Keratinocyte (primary cell): ENCODE measurements at regions not wholly inside any gene's neighbourhood (a gene's known extent, or its start where the extent isn't known, plus 50 kb on each side); places are given as distances from the start of the nearest gene placed in this dataset.

Experiments used
- DNase-seq: peaks from one replicate; pipeline ENCODE4 v3.0.0-alpha.2; 2011; ENCODE audit warnings: low read depth, missing footprints, low spot score
- FAIRE-seq: peaks from 2 replicates; lab custom pipeline; 2011; peaks lifted over from hg19 to GRCh38; lab: Jason Lieb, UNC
- H2AFZ ChIP-seq: 2 replicates; pipeline ENCODE4 v1.6.0; 2012; ENCODE audit warnings: low read length, control low read depth, inconsistent platforms; ENCODE audit not compliant: control insufficient read depth
- H3K27ac ChIP-seq: 2 replicates; pipeline ENCODE4 v1.5.1; 2011; ENCODE audit warnings: low read length; ENCODE audit not compliant: control insufficient read depth, insufficient read depth
- H3K27me3 ChIP-seq: 3 replicates; pipeline ENCODE4 v1.6.0; 2011; ENCODE audit warnings: low read length; ENCODE audit not compliant: control insufficient read depth, insufficient read depth; ENCODE audit errors: extremely low read depth
- H3K36me3 ChIP-seq, 2 experiments: 2 replicates in 1 of 2; 3 replicates in 1 of 2; pipeline ENCODE4 v1.5.1; 2011; ENCODE audit warnings: low read length in 2 of 2, mild to moderate bottlenecking in 1 of 2; ENCODE audit not compliant: control insufficient read depth in 2 of 2, insufficient read depth in 2 of 2; ENCODE audit errors: extremely low read depth in 1 of 2
- H3K4me1 ChIP-seq: 3 replicates; pipeline ENCODE4 v1.5.1; 2011; ENCODE audit warnings: low read length; ENCODE audit not compliant: control insufficient read depth, insufficient read depth; ENCODE audit errors: extremely low read depth
- H3K4me2 ChIP-seq: 3 replicates; pipeline ENCODE4 v1.6.0; 2011; ENCODE audit warnings: low read depth, low read length; ENCODE audit not compliant: control insufficient read depth, insufficient read depth; ENCODE audit errors: extremely low read depth
- H3K4me3 ChIP-seq, 3 experiments: fragments of 200-600 bp in 1 of 3; sonication (generic) in 1 of 3; 2 replicates in 2 of 3; 3 replicates in 1 of 3; pipeline ENCODE4 v1.5.1; 2011 to 2016; ENCODE audit warnings: low read length in 3 of 3, mild to moderate bottlenecking in 3 of 3, control low read depth in 2 of 3, inconsistent platforms in 1 of 3, low read depth in 1 of 3, mixed read lengths in 1 of 3, mixed run types in 1 of 3, moderate library complexity in 1 of 3; ENCODE audit not compliant: control insufficient read depth in 2 of 3, insufficient read depth in 2 of 3; ENCODE audit errors: extremely low read depth in 1 of 3
- H3K79me2 ChIP-seq: 2 replicates; pipeline ENCODE4 v1.6.0; 2012; ENCODE audit warnings: low read length; ENCODE audit not compliant: control insufficient read depth, insufficient read depth
- H3K9ac ChIP-seq: 3 replicates; pipeline ENCODE4 v1.6.0; 2011; ENCODE audit warnings: low read length; ENCODE audit not compliant: control insufficient read depth, insufficient read depth; ENCODE audit errors: extremely low read depth
- H3K9me1 ChIP-seq: 3 replicates; pipeline ENCODE4 v1.6.0; 2011; ENCODE audit warnings: low read length; ENCODE audit not compliant: control insufficient read depth, insufficient read depth; ENCODE audit errors: extremely low read depth
- H3K9me3 ChIP-seq: 2 replicates; pipeline ENCODE4 v1.5.1; 2012; ENCODE audit warnings: low read depth, low read length; ENCODE audit not compliant: control insufficient read depth
- H4K20me1 ChIP-seq: 3 replicates; pipeline ENCODE4 v1.6.0; 2011; ENCODE audit warnings: low read length; ENCODE audit not compliant: control insufficient read depth, insufficient read depth; ENCODE audit errors: extremely low read depth
- EZH2 ChIP-seq: IDR thresholded peaks from one replicate; pipeline ENCODE4 v1.6.1; 2012; ENCODE audit warnings: inconsistent platforms, mild to moderate bottlenecking, low read length, moderate library complexity
- dilution Hi-C: fragments of 300-500 bp; cut with MboI; formaldehyde crosslinking; loops from one replicate; pipeline ENCODE4 v1.7.0; 2020; ENCODE audit warnings: low sequenced_read_pairs; ENCODE audit not compliant: extremely low pct_ligation_motif_present
- TF ChIP-seq, protein P1 (sequence below), 3 experiments: IDR thresholded peaks in 1 of 3; conservative IDR thresholded peaks in 1 of 3; optimal IDR thresholded peaks in 1 of 3; 2 replicates in 2 of 3; 3 replicates in 1 of 3; pipeline versions ENCODE3 to v1.5.1; 2011; ENCODE audit warnings: low read length in 3 of 3, mild to moderate bottlenecking in 3 of 3, moderate library complexity in 2 of 3, control low read depth in 1 of 3, inconsistent platforms in 1 of 3; ENCODE audit not compliant: insufficient read depth in 2 of 3; ENCODE audit errors: extremely low read depth in 1 of 3

DNA sequence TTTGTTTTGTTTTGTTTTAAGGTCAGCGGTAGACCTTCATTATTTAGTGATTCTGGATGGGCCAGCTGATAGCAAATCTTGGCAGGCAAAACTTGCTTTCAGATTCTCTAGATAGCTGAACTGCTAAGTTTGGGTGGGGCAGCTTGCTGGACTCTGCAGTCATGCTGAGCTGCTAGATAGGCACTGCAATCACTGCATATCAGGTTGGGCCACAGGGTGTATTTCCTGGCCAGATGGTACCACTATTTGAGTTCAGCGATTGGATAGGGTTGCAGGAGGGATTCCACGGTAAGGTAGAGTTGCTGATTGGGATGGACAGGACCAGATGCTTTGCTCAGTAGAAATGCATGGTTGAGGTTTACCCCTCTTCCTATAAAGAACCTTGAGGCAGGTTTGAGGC, 579.3 kb upstream of the ADGRL4 start:
- FAIRE-seq, result no peak
- no peak for DNase-seq
- Histone ChIP-seq H3K9ac (no peak overlapping the region), H3K4me3 (no peak overlapping the region), H4K20me1 (no peaks in the 10 kb centered on the region), H3K36me3 (no peaks in the 10 kb centered on the region), H3K4me2 (no peak overlapping the region), H2AFZ (no peak overlapping the region), H3K4me1 (no peaks in the 10 kb centered on the region), H3K9me3 (no peaks in the 10 kb centered on the region), H3K27me3 (no peaks in the 10 kb centered on the region), H3K27ac (no peak overlapping the region), H3K79me2 (no peaks in the 10 kb centered on the region), H3K9me1 (no peaks in the 10 kb centered on the region)
- no peak for TF ChIP-seq EZH2
- dilution Hi-C loops, result no loop called here

DNA sequence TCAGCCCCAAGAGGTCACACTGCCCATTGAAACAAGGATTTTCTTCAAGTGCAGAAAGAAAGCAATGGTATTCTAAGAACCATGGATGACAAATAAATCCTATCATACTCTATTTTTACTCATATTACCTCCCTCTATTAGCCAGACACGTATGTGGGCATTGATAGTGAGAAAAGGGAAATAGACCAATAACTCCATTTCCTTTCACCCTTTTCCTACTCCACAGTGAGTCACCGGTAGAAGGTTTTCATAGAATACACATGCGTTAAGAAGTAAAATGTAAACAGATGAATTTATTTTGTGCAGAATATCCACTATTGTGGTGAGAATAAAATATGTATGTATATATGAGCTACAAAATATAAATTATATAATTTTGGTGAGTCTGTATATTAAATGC, 568.9 kb upstream of the ADGRL4 start:
- dilution Hi-C loops, result no loop called here
- Histone ChIP-seq H3K4me2 (no peak overlapping the region), H4K20me1 (no peaks in the 10 kb centered on the region), H3K36me3 (no peaks in the 10 kb centered on the region), H3K27ac (no peak overlapping the region), H3K79me2 (no peaks in the 10 kb centered on the region), H2AFZ (no peak overlapping the region), H3K9me3 (no peaks in the 10 kb centered on the region), H3K9me1 (no peaks in the 10 kb centered on the region), H3K9ac (no peak overlapping the region), H3K27me3 (no peaks in the 10 kb centered on the region), H3K4me1 (no peaks in the 10 kb centered on the region), H3K4me3 (no peak overlapping the region)
- no peak for DNase-seq
- TF ChIP-seq, protein P1, sequence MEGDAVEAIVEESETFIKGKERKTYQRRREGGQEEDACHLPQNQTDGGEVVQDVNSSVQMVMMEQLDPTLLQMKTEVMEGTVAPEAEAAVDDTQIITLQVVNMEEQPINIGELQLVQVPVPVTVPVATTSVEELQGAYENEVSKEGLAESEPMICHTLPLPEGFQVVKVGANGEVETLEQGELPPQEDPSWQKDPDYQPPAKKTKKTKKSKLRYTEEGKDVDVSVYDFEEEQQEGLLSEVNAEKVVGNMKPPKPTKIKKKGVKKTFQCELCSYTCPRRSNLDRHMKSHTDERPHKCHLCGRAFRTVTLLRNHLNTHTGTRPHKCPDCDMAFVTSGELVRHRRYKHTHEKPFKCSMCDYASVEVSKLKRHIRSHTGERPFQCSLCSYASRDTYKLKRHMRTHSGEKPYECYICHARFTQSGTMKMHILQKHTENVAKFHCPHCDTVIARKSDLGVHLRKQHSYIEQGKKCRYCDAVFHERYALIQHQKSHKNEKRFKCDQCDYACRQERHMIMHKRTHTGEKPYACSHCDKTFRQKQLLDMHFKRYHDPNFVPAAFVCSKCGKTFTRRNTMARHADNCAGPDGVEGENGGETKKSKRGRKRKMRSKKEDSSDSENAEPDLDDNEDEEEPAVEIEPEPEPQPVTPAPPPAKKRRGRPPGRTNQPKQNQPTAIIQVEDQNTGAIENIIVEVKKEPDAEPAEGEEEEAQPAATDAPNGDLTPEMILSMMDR (optimal IDR thresholded peaks at IDR 0.05 in 1 of 3, IDR thresholded peaks at IDR 0.05 in 1 of 3, conservative IDR thresholded peaks at IDR 0.05 in 1 of 3; ENCODE audit: extremely low read depth in 1 of 3, insufficient read depth in 2 of 3, low read length in 3 of 3), result no peak
- no peak for TF ChIP-seq EZH2
- no peak for FAIRE-seq

DNA sequence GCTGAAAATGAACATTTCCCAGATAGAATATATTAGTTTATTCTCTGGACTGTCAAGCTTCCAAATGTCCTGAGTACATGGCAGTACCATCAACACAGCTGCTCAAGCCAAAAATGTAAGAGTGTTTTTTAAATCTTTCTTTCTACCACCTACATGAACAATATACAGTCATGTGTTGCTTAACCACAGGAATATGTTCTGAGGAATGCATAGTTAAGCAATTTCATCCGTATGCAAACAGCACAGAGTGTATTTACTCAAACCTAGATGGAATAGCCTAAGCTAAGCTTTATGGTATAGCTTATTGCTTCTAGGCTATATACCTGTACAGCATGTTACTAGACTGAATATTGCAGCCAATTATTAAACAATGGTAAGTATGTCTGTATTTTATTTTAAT, 561.9 kb upstream of the ADGRL4 start:
- no peak for DNase-seq
- no peak overlapping the region for H2AFZ ChIP-seq
- H3K36me3 ChIP-seq, result no peaks in the 10 kb centered on the region
- no peak overlapping the region for H3K4me3 ChIP-seq
- no peak overlapping the region for H3K27ac ChIP-seq
- H3K27me3 ChIP-seq, result no peaks in the 10 kb centered on the region
- FAIRE-seq, result no peak
- no peak overlapping the region for H3K4me2 ChIP-seq
- TF ChIP-seq, protein P1 (optimal IDR thresholded peaks at IDR 0.05 in 1 of 3, IDR thresholded peaks at IDR 0.05 in 1 of 3, conservative IDR thresholded peaks at IDR 0.05 in 1 of 3; ENCODE audit: extremely low read depth in 1 of 3, insufficient read depth in 2 of 3, low read length in 3 of 3), result no peak
- TF ChIP-seq EZH2, result no peak
- dilution Hi-C loops, result no loop called here
- H3K4me1 ChIP-seq, result no peaks in the 10 kb centered on the region
- no peaks in the 10 kb centered on the region for H3K9me3 ChIP-seq
- H3K79me2 ChIP-seq, result no peaks in the 10 kb centered on the region
- no peaks in the 10 kb centered on the region for H3K9me1 ChIP-seq
- H3K9ac ChIP-seq, result no peak overlapping the region
- H4K20me1 ChIP-seq, result no peaks in the 10 kb centered on the region
